ENCODE measurements at regions not wholly inside any gene's neighbourhood (a gene's known extent, or its start where the extent isn't known, plus 50 kb on each side); places are given as distances from the start of the nearest gene placed in this dataset.

DNA sequence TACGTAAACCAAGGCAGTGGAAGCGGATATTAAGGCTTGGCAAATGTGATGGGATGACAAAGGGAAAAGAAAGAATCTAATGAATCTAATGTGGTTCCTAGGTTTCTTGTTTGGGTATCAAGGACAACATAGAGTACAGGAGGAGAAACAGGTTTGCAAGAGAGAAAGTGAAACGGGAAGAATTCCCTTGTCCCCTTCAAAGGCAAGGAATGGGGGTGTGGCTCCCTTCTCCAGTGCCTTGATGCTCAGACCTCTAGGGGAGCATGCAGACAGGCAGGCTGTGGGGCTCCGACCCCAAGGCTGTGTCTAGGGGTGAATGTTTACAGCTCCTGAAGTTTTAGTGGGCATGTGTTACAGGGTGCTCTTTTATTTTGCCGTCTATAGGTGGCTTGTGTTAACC is 317.5 kb upstream of the HSF2 start:
- TF ChIP-seq EGR1 (IDR thresholded peaks at IDR 0.05) (no peak), TEAD4 (IDR thresholded peaks at IDR 0.05) (no peak), CREB1 (IDR thresholded peaks at IDR 0.05; ENCODE audit: low read depth) (no peak), FOXM1 (IDR thresholded peaks at IDR 0.05; ENCODE audit: borderline replicate concordance, low read depth) (no peak), TAF1 (IDR thresholded peaks at IDR 0.05; ENCODE audit: low read depth) (no peak), EP300 (IDR thresholded peaks at IDR 0.05; ENCODE audit: borderline replicate concordance) (no peak), NFIC (IDR thresholded peaks at IDR 0.05) (no peak), TCF12 (IDR thresholded peaks at IDR 0.05; ENCODE audit: low read depth) (no peak), RAD21 (IDR thresholded peaks at IDR 0.05; ENCODE audit: low read depth) (no peak), YY1 (IDR thresholded peaks at IDR 0.05; ENCODE audit: low read depth) (no peak)
- TF ChIP-seq, protein P1, sequence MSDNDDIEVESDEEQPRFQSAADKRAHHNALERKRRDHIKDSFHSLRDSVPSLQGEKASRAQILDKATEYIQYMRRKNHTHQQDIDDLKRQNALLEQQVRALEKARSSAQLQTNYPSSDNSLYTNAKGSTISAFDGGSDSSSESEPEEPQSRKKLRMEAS (IDR thresholded peaks at IDR 0.05), result no peak

All from Ishikawa (cell line).